ENCODE measurements at regions not wholly inside any gene's neighbourhood (a gene's known extent, or its start where the extent isn't known, plus 50 kb on each side); places are given as distances from the start of the nearest gene placed in this dataset.

- no peak for TF ChIP-seq CTCF (IDR thresholded peaks at IDR 0.05; ENCODE audit: borderline replicate concordance, extremely low read depth, low read length, poor library complexity, severe bottlenecking)
- no peak for TF ChIP-seq EZH2 (IDR thresholded peaks at IDR 0.05; ENCODE audit: borderline replicate concordance, low read depth, low read length, severe bottlenecking)
Measured at GRCh38 chr5:21125238-21125983, 1137.4 kb upstream of the CDH18 start.

Data from DND-41 (cell line).